ENCODE measurements at regions not wholly inside any gene's neighbourhood (a gene's known extent, or its start where the extent isn't known, plus 50 kb on each side); places are given as distances from the start of the nearest gene placed in this dataset.

DNA sequence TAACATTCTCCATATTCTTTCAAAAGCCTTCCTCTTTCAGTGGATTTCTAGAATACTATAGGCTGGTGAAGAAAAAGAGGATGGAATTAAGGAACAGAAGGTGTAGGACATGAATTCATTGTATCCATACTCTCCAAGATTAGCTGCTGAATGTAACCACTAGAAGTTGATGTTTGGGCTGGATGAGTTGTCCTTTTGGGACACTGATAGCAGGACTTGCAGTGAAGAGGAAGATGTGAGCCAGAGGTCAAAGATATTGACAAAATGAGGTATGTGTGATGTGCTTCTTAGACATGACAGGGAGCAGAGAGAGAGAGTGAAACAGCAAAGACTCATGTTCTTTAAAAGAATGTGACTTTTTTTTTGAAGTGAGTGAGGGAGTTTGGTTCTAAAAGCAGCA lies 134.3 kb upstream of the MAN1A1 start:
- no peak for DNase-seq (ENCODE audit: low spot score)

GRCh38 chr6:119482850-119483285 lies 133.3 kb upstream of the MAN1A1 start:
- DNase-seq (ENCODE audit: low spot score), result no peak

- no peak for DNase-seq (ENCODE audit: low spot score)
Measured at GRCh38 chr6:119481976-119482375, 132.4 kb upstream of the MAN1A1 start.

DNA sequence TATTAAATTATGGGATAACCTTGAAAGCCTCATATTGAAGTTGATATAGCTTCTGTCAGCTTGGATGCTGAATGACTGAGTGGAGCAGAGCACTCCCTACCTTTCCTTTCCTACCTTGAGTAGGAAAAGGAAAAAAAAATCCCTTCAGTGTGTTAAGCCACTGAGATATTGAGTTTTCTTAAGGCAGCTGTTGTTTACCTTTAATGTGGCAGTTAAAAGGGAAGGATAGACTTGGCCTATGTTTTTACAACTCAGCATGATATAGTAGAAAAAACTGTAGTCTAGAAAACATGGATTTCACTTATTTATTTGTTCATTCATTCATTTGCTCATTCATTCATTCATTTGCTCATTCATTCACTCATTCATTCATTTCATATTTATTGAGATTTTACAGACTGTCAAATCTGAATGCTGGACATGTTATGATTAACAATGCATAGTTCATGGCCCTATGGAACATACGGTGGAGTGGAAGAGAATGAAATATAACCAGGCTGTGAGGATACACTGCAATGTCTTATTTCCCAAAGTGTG lies 131.5 kb upstream of the MAN1A1 start:
- no peak for DNase-seq (ENCODE audit: low spot score)

DNA sequence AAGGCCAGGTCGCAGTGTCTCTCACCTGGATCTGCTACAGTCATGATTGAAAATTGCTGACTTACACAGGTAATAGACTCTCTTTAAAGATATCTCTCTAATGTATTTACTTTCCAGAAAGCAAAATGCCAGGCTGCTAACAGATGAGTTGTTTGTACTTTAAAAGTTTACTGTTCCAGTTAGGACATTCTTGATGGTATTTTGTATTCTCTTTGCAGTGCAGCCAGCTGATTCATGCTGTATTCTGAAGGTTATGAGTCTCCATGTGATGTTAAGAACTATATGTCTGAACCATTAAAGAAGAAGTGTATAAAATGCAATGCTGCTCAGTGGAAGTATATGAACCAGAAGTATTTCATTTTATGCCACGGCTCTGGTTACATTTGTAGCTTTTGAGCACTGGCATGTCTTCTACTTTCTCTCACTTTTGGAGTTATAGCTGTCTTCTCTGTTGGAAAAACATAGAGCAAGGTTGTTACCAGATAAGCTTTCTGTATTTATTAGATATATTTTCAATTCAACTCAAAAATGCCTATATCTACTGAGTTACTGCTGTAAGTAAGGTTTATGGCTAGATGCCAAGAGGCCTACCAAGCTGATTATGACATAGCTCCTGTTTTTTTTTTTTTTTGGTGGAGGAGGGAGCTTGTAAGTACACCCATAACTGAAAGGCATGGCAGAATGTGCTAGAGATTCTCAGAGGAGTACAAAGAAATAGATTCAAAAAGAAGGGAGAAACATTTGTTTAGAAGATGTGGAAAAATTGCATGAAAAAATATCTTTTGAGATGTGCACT lies 130.5 kb upstream of the MAN1A1 start:
- no peak for DNase-seq (ENCODE audit: low spot score)

GRCh38 chr6:119476554-119476953 lies 127.0 kb upstream of the MAN1A1 start:
- DNase-seq (ENCODE audit: low spot score), result no peak

DNA sequence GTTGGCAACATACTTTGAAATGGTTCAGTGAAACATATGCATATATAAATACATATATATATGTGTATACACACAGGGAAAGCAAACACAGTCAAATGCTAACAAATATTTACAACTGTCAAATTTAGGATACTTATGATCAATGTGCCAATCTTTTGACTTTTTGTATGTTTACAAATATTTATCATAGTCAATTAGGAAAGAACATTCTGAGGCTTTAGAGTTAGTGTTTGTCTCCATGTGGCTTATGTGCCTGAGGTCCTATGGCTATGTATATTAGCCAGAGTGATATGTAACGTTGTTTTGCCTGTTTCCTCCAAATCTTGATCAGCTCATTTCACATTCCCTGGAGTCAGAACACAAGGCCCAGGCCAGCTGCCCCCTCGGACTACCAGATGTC lies 126.5 kb upstream of the MAN1A1 start:
- DNase-seq (ENCODE audit: low spot score), result no peak

- DNase-seq (ENCODE audit: low spot score), result no peak
Measured at GRCh38 chr6:119470893-119471542, 121.5 kb upstream of the MAN1A1 start.

DNA sequence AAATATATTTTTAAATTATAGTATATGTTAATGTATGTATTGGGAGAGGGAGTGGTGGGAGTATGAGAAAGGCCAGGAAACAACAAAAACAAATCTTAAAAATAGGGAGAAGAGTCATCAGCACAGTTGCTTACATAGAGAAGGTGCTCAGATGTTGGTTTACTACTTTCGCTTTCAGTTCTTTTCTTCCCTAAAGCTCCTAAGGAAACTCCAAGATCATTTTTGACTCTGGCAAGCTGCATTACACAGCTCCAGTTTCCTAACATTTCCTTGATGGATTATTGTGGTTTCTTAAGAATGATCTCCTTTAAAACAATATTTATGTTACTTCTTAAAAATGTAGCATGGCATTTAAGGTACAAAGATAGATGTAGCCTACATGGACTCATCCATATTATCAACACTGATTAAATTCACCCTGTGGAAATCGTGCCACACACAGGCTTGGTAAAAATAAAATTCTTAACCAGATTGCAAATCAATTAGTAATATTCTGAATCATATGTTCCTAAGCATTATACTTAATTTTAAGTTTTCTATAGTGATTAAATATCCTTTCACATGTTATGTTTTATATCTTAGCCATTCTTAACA lies 118.0 kb upstream of the MAN1A1 start:
- DNase-seq (ENCODE audit: low spot score), result no peak

DNA sequence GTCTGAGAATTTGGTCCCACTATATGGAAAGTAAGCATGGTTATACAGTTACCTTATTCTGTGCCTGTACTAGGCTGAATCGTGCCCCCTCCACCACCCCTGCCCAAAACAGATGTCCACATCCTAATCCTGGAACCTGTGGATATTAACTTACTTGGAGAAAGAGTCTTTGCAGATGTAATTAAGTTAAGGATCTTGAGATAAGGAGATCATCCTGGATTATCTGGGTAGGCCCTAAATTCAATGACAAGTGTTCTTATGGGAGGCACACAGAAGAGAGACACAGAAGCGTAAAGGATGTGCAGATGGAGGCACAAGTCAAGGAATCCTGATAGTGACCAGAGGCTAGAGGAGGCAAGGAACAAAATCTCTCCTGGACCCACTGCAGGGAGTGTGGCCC lies 116.7 kb upstream of the MAN1A1 start:
- no peak for DNase-seq (ENCODE audit: low spot score)

GRCh38 chr6:119463081-119463626 lies 113.6 kb upstream of the MAN1A1 start:
- DNase-seq (ENCODE audit: low spot score), result no peak

GRCh38 chr6:119461187-119461586 lies 111.6 kb upstream of the MAN1A1 start:
- no peak for DNase-seq (ENCODE audit: low spot score)

DNA sequence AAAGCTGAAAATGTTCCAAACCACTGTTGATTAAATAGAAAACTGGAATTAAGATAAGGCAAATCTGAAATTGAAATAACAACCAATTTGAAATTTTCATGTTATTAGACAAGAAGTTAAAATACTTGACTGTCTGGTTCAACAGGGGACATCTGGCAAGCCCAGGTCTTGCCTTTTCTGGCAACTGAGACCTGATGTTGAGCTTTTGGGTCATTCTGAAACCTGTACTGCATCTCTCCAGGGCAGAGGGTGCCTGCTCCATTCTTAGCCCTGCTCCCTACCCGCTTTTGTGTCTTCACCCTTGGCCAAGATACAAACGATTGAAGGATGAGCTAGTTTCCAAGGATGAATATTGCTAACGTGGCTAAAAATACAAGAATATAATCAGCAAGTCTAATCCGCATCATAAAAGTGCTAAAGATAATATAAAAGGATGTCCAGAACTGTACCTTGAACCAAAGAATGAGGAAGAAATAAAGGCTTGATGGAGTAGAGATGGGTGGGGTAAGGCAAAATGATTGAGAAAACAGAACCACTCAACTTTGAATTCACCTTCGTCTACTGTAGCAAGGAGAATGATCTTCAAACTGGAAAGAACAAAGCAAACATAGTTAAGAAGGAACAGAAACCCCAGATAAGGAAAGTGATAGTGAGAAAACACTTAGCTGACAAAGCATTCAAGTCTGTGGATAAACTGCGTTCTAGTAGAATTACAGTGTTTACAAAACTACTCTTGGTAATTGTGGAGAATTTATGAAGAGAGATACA lies 109.8 kb upstream of the MAN1A1 start:
- DNase-seq (ENCODE audit: low spot score), result no peak

DNA sequence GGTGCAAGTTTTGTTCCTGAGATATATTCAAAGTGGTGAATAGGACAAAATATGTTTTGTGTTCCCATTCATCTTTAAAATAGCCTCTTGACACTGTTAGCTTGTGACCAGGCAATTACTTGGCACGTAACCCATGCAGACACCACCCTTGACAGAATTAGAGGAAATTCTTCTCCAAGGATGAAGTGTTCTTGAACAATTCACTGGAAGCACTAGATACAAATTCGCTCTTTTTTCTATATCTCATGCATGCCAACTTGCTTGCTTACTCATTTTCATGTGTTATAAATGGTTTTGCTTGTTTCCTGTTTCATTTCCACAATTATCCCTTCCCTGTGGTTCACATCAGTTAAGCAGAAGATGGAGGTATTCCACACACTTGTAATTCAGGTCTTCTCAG lies 105.2 kb upstream of the MAN1A1 start:
- DNase-seq (ENCODE audit: low spot score), result no peak

DNA sequence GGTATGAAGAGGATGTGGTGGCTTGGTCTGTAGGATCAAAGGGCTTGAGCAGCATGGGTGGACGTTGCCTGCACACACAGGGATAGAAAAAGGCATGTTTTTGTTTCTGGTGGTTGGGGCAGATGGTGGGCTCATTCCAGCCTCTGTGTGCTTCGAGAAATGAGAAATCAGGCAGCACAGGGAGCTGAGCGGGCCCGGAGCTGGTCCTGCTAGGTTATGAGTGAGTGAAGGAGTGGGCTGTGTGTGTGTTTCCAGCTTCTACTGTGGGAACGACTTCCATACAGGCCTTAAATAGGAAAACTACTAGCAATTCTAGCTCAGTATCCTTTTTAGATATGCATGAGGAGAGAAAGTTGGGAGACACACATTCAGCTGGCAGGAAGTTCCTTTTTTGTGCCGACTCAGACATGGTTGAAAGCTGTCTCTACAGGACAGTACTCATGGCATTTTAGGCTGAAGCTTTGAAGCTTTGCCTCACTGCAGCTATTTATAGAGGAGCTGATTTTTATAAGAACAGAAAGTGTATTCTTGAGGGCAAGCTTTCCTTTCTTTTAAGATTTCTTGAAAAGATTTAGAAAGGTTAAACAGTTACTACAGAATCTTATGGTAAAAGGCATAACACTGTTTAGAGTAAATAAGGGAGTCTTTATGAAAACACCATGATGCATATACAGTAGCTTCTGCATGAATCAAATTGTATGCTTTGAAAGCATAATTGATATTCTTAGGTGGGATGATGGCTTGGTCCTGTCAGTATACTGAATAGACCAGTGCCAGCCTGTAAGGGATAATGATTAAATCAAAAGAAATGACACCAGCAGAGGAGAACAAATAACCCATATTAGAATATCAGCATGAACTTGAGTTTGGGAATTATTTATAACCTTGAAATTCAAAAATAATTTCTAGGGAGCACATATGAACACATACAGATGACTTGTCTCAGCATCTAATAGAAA lies 104.0 kb upstream of the MAN1A1 start:
- no peak for DNase-seq (ENCODE audit: low spot score)

GRCh38 chr6:119449331-119450156 lies 100.0 kb upstream of the MAN1A1 start:
- no peak for DNase-seq (ENCODE audit: low spot score)

GRCh38 chr6:119447921-119448320 lies 98.4 kb upstream of the MAN1A1 start:
- no peak for DNase-seq (ENCODE audit: low spot score)

DNA sequence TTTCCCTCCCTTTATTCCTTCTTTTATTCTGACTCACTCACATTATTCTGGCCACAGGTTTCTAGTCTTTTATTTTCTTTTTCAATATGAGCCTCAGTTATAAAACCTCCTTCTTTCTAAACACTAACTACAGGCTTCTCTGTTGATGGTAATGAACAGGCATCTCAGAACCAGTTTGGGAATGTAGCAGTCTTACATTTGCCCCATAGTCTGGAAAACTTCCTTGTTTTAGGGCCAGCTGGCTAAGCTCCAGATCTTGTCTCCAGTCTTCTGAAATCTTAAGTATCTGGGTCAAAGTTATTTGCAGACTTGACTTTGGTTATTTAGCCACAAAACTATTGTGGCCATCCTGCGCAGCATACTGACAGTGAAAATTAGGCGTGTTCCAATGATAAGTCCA lies 97.0 kb upstream of the MAN1A1 start:
- DNase-seq (ENCODE audit: low spot score), result no peak

DNA sequence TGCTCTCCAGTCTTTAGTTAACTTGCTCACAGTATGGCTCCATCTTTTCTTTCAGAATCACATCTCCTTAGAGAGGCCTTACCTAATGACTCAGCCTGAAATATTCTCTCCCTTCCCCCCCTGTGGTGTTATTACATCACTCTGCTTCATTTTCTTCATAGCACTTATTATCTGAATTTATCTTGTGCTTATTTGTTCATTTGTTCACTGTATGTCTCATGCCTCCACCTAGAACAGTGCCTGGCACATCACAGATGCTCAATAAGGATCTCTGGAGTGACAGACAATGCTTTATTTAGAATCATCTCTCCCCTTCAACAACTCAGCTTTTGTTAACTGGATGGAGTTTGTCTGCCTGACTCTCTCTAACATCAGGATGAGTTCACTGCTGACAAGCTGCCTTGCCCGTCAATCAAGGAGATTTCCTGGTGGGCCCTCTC lies 96.6 kb upstream of the MAN1A1 start:
- no peak for DNase-seq (ENCODE audit: low spot score)

DNA sequence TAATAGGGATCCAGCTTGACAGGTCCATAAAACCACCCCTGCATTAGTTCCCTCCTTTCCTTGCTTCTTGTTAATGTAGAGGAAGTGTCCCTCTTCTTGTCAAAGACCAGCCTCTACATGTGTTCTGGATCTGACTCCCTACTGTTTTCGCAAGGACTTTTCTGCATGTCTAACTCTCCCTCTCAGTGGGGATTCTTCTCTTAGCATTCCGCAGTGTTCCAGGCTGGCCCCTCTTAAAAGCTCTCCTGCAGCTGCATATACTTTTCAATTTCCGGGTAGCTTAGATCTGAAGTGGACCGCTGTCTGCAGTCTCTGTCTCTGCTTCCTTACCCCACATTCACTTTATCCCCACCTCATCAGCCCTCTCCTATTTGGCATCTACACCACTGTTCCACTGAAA lies 96.1 kb upstream of the MAN1A1 start:
- DNase-seq (ENCODE audit: low spot score), result no peak
